Activated CD4-positive, alpha-beta T cell treated with anti-CD3 and anti-CD28 coated beads for 4 hours (primary cell): ENCODE measurements at regions not wholly inside any gene's neighbourhood (a gene's known extent, or its start where the extent isn't known, plus 50 kb on each side); places are given as distances from the start of the nearest gene placed in this dataset.
"Not testable (repeated sequence)": the region's sequence is repeated elsewhere in the genome, so short reads cannot be mapped to it uniquely, and the experiment has no call there.

Source experiments
- DNase-seq, 2 donors: peaks; one replicate each; pipeline ENCODE4 v3.0.0-alpha.2; 2020

DNA sequence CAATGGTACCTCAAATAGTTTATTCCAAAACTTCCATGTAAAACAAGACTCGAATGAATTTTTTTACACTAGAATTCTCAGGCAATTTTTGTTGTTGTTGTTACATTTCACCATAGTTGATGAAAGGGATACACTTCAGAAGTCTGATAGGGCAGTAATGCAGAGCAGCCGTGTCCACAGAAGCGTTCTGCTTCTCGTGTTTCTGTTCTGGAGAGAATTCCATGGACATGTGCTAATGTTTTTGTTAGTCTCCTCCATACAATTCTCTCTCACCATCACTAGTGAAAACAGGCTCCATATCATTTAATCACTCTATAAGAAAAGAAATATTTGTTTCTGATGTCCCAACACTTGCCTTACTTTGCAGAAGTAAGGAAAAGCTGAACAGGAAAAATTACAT lies 606.1 kb downstream of the SLC16A7 start:
- DNase-seq = no peak

DNA sequence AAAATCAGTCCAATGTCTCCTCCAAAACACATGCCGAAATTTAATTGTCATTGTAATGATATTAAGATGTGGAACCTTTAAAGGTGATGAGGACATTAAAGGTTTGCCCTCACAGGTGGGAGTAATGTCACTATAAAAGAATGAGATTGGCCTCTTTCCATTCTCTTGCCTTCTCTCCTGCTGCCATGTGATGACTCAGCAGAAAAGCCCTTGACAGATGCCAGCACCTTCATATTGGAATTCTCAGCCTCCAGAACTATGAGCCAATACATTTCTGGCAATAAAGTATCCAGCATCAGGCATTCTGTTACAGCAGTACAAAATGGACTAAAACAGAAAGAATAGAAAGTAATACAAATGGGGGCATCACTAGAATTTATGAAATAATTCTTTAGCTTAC lies 609.7 kb downstream of the SLC16A7 start:
- no peak for DNase-seq

DNA sequence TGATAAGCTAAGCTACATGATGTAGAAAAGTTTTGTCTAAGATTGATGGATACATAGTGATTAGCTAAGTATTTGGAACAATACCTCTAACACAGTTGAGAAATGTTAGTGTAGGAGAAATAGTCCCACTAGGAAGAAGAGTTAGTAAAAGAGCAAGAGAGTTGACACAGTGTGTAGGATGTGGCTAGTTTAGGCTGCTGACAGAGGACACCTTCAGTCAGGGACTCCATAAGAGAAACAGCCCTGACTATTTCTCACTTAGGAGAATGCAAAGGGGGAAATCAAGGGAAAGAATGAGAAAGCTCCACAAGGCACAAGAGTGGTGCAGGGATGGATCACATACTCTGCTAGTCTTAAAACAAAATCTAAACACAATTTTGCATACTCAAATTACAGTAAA lies 613.7 kb downstream of the SLC16A7 start:
- no peak for DNase-seq

DNA sequence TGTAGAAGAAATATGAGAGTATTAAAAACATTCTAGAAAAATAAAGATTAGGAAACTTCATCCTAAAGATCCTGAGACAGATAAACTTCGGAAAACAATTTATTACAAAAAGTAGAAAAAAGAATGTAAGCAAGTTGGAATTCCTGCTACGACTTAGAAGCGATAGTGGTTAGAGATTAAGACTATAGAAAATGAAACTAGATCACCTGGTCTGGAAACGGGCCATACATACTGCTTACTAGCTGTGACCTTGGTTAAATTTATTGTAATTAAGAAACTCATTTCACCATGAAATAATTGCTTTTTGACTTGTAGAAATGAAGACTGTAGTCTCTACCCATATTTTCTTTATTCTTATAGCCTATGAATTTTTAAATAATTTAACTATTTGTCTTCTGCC lies 614.1 kb downstream of the SLC16A7 start:
- DNase-seq = no peak

DNA sequence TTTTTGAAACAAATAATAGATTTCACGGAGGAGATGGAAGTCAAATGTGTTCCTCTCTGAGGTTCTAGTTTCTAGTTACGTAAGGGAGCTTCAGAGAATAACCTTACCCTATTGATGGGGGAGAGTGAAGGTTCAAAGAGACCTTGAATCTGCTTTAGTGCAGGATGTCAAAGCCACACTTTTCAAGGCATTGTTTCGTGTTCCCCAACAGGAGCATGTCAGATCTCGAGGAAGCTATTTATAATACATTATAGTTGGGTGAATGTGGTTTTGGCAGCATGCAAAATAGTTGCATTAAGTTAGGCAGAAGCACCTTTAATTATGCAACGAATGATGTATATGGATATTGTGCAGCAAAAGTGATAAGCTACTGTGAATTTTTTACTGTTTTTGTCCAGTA lies 614.9 kb downstream of the SLC16A7 start:
- no peak for DNase-seq

DNA sequence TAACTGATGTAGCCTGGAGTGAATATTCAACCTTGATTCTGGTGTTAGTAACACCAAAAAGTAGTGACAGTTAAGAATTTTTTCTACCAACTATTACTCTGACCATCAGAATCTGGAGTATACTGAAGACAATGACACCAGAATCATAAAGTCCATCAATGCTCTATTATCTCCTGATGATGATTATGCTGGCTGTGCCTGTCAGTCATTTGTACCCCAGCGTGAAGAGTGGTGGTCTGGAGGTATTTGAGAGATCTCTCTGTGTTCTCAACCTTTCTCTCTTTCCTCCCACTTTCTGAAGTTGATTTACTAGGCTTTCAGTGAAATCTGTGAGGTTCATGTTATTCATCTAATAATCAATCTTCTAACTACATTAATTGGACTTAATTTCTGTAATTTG lies 615.4 kb downstream of the SLC16A7 start:
- no peak for DNase-seq

DNA sequence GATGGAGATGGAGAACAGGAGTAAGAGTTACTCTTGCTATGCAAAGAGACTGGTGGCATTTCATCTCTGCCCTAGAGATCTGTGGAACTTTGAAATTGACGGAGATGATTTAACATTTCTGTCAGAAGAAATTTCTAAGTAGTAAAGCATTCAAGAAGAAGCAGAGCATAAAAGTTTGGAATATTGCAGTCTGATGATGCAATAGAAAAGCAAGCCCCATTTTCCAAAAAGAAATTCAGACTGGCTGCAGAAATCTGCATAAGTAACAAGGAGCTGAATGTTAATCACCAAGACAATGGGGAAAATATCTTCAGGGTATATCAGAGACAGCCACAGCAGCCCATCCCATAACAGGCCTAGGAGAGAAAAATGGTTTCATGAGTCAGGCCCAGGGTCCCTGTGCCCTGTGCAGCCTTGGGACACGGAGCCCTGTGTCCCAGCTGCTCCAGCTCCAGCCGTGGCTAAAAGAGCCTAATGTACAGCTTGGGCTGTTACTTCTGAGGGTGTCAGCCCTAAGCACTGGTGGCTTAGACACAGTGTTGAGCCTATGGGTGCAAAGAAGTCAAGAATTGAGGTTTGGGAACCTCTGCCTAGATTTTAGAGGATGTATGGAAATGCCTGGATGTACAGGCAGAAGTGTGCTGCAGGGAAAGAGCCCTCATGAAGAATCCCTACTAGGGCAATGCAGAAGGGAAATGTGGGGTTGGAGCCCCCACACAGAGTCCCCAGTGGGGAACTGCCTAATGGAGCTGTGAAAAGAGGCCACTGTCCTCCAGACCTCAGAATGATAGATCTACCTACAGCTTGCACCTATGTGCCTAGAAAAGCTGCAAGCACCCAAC lies 616.6 kb downstream of the SLC16A7 start:
- DNase-seq = no peak

DNA sequence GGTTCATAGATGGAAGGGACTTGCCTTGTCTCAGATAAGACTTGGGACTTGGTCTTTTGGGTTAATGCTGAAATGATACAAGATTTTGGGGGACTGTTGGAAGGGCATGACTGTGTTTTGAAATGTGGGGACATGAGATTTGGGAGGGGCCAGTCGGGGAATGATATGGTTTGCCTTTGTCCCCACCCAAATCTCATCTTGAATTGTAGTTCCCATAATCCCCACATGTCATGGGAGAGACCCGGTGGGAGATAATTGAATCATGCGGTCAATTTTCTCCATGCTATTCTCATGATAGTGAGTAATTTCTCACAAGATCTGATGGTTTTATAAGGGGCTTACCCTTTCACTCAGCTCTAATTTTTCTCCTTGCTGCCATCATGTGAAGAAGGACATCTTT lies 617.4 kb downstream of the SLC16A7 start:
- DNase-seq = not testable (repeated sequence)

DNA sequence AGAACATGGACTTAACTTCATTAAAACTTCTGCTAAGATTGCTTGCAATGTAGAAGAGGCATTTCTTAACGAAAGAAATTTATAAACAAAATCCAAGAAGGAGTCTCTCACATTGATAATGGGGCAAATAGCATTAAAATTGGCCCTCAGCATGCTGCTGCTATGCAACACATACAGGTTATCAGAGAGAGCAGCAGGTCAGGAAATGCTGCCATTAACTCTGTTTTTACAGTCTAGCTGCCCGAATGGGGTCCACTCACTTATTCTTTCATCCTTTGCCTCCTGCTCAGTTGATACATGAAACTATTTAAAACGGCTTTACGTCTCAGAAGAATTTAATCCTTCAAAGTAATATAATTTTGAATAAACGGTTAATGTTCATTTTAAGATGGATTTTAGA lies 620.4 kb downstream of the SLC16A7 start:
- DNase-seq = no peak

DNA sequence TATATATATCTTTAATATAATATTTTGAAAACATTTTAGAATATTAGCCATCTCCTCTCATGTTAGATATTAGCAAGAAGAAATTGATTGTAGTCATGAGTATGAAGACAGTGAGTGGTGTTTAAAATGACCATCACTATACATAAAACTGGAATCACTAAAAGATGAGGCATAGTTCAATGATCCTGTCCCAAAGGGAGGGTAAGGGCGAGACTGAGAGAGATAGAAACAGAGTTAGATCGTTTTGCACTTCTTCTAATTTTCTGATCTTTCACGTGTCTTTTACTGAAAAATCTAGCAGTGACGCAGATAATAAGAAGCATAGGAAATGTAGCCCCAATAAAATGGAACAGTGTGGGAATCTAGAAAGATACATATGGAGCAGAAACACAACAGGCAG lies 627.4 kb downstream of the SLC16A7 start:
- DNase-seq = no peak

DNA sequence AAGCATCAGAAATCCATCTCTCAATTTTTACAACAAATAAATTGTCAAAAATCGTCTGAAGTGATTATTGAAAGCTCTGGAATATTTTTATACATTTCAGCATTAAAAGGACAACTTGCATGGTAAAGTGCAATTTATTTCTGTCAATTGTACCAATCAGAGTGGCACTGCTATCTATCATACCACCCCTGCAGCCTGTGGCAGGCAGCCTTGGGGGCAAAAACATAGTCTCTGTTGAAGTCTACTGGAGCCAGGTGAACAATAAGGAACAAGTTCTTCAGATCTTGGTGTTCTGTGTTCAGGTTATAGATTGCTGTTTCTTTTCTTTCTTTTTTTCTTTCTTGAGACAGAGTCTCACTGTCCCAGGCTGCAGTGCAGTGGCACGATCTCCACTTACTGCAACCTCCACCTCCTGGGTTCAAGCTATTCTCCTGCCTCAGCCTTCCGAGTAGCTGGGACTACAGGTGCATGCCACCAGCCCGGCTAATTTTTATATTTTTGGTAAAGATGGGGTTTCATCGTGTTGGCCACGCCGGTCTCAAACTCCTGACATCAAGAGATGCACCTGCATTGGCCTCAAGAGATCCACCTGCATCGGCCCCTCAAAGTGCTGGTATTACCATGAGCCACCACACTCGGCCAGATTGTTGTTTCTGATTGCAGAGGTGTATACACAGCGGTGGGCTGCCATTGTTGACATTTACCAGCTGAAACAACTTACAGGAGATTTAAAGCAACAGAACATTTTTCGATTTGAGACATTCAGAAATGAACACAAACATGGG lies 629.6 kb downstream of the SLC16A7 start:
- DNase-seq = no peak

DNA sequence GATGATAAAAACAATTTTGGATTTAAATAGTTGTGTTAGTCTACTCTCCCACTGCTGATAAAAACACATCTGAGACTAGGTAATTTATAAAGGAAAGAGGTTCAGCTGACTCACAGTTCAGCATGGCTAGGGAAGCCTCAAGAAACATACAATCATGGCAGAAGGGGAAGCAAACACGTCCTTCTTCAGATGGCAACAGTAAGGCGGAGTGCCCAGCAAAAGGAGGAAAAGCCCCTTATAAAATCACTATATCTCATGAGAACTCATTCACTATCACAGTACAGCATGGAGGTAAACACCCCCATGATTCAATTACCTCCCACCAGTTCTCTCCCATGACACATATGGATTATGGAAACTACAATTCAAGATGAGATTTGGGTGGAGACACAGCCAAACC lies 632.1 kb downstream of the SLC16A7 start:
- no peak for DNase-seq

DNA sequence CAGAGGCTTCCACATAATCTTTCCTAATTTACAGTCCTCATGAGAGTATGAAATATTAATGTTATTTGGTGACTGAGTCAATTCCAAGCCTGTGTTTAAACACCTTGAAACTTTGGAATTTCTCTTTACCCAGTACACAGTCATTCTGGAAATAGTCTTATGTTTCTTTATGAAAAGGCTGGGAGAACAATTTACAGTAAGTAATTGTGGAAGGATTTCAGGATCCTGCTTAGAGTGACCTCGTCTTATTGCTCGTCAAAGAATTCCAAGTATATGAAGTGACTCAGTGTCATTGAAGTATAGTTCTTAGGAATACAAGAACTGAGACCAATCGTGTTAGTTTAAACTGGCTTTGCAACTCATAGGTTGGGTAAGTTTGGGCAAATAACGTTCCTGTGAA lies 634.2 kb downstream of the SLC16A7 start:
- DNase-seq = no peak

DNA sequence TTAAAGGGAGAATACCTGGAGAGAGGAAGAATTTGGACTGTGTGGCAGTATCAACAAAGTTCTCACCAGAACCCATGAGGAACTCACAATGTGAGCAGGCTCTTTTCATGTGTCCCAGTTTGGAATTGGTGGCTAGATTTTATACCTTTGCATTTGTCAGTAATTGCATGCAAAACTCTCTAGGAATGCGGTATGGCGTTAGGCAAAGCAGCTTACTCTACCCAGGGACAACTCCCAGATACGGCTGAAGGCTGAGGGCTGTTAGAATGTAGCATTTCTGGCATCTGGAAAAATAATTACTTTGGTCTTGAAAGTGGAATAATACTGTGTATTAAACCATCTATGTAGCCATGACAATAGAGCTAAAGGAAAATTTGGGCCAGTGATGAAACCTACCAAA lies 635.5 kb downstream of the SLC16A7 start:
- DNase-seq = no peak

DNA sequence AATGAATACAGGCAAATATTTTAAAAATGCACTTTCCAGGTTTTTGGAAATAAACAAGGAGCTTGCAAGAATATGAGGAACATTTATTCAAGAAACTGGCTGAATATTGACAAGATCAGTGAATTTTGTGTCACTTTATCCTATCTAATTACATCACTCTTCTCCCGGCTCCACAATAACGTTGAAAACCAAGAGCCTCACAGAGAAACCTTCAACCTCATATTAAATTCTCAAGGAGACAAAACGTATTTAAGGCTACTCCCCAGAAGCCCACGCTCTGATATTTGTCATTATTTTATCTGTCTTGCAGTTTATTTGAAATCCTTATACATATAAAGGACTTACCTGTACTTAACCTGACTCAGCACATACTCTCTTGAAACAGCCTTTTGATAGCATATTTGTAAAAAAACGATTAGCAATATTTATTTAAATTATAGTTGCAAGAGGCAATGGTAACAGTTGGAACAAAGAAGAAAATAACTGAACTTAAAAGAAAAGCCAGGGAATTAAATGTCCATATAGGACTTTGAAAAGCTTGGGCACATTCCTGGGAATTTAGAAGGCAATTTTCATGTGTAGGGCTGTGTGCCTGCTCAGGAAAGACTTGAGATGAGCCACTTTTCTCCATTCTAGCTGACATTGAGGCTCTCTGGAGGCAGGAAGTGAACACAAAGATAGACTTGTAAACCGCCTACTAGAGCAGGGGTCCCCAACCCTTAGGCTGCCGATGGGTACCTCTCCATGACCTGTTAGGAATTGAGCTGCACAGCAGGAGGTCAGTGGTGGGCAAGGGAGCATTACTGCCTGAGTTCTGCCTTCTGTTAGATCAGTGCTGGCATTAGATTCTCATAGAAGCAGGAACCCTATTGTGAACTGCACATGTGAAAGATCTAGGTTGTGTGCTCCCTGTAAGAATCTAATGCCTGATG lies 636.4 kb downstream of the SLC16A7 start:
- DNase-seq = no peak

DNA sequence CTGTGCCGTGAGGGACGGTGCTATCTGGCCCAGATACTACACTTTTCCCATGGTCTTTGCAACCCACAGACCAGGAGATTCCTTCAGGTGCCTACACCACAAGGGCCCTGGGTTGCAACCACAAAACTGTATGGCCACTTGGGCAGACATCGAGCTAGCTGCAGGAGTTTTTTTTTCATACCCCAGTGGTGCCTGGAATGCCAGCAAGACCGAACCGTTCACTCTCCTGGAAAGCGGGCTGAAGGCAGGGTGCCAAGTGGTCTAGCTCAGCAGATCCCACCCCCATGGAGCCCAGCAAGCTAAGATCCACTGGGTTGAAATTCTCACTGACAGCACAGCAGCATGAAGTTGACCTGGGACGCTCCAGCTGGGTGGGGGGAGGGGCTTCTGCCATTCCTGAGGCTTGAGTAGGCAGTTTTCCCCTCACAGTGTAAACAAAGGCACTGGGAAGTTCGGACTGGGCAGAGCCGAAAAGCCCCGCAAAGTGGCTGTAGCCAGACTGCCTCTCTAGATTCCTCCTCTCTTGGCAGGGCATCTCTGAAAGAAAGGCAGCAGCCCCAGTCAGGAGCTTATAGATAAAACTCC lies 638.9 kb downstream of the SLC16A7 start:
- not testable (repeated sequence) for DNase-seq

DNA sequence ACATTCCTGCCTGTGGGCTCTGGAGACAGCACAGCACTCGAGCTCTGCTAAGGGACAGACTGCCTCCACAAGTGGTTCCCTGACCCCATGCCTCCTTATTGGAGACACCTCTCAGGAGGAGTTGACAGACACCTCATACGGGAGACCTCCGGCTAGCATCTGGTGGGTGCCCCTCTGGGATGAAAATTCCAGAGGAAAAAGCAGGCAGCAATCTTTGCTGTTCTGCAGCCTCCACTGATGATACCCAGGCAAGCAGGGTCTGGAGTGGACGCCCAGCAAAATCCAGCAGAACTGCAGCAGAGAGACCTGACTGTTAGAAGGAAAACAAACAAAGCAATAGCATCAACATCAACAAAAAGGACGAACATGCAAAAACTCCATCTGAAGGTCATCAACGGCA lies 639.4 kb downstream of the SLC16A7 start:
- DNase-seq = no peak

DNA sequence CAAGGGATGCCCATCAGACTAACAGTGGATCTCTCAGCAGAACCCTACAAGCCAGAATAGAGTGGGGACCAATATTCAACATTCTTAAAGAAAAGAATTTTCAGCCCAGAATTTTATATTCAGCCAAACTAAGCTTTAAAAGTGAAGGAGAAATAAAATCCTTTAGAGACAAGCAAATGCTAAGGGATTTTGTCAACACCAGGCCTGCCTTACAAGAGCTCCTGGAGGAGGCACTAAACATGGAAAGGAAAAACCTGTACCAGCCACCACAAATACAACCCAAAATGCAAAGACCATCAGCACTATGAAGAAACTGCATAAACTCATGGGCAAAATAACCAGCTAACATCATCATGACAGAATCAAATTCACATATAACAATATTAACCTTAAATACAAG lies 640.6 kb downstream of the SLC16A7 start:
- DNase-seq = not testable (repeated sequence)

DNA sequence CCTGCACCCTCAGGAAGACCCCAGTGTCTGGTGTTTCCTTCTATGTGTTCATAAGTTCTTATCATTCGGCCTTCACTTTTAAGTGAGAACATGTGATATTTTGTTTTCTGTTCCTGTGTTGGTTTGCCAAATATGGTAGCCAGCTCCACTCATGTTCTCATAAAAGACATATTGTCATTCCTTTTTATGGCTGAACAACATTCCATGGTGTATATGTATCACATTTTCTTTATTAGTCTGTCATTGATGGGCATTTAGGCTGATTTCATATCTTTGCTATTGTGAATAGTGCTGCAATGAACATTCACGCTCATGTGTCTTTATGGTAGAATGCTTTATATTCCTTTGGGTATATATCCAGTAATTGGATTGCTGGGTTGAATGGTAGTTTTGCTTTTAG lies 645.1 kb downstream of the SLC16A7 start:
- no peak for DNase-seq

DNA sequence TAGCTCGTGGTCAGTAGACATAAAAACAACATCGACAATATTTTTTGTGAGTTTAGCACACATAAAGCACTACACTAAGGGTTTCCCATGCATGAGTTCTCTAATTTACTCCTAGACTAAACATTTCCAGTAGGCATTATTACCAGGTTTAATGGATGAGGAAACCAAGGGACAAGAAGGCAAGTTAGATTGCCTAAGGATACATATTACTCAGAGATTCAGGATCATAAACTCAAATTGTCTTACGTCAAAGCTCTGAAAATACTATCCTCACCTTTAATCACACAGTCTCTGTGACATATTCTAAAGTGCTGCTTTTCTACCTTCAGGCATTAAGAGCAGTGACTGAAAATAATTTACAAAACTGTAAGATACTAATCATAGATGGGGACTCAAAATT lies 655.3 kb downstream of the SLC16A7 start:
- DNase-seq = no peak

DNA sequence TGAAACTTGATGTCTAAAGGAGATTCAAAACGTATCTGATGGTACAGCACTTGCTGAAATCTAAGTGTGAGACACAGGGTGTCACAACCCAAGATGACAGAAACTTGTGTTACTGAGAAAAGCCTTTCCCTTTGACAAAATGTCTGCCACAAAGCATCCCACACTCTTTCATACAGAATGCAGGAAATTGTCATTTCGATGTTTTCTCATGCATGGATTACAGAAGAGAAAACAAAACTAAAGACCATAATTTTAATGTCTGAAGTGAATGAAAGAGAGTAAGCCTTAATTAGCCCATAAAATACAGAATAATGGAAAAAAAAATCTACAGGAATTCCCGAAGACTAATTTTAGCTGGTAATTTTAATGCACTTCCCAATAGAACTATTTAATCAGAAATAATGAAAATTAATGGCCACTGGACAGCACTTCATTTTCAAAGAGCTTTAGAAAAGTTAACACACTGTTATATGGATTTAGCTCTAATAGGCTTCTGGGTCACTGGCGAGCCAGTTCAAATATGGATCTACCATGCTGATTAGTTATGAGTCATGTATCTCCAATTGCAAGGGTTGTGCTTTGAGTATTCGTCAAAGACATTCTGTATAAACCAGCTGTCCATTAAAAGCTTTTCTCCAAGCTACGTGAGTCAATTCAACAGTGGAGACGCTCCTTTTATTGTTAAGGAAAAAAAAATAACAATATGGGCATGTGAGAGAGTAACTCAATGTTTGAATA lies 656.7 kb downstream of the SLC16A7 start:
- no peak for DNase-seq

DNA sequence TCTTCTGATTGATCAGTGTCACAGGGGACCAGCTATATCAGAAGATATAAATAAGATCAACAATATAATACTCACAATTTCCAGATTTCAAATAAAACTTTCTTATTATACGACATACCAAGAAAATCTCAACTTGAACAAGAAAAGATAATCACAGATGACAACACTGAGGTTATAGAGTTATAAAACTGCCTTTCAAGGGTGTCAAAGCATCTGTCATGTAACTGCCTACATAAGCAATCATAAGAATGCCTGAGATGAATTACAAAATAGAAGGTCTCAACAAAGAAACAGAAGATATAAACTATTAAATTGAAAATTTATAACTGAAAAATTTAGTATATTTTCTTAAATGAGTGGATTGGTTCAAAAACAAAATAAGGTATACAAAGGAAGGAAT lies 659.2 kb downstream of the SLC16A7 start:
- DNase-seq = no peak
